ENCODE measurements at regions not wholly inside any gene's neighbourhood (a gene's known extent, or its start where the extent isn't known, plus 50 kb on each side); places are given as distances from the start of the nearest gene placed in this dataset.

GRCh38 chr3:145422556-145422955 is 738.4 kb downstream of the PLOD2 start:
- TF ChIP-seq POLR2A (IDR thresholded peaks at IDR 0.05), result no peak
- no peak for TF ChIP-seq CTCF (IDR thresholded peaks at IDR 0.05)
- TF ChIP-seq POLR2AphosphoS5 (IDR thresholded peaks at IDR 0.05), result no peak

Measured in breast epithelium (tissue), 3 donors.